ENCODE measurements at regions not wholly inside any gene's neighbourhood (a gene's known extent, or its start where the extent isn't known, plus 50 kb on each side); places are given as distances from the start of the nearest gene placed in this dataset.

- H3K9me2 ChIP-seq (replicated peaks; ENCODE audit: insufficient read depth, low read length): no peaks in the 10 kb centered on the region
- H3K27ac ChIP-seq (ENCODE audit: low read depth, low read length): no peak overlapping the region
- H3K9ac ChIP-seq (ENCODE audit: low read length): no peak overlapping the region
- H3K36me3 ChIP-seq (ENCODE audit: low read length): no peaks in the 10 kb centered on the region
- no peaks in the 10 kb centered on the region for H3F3A ChIP-seq (ENCODE audit: insufficient read depth)
- no peak overlapping the region for H2AFZ ChIP-seq (ENCODE audit: low read depth, low read length, severe bottlenecking)
- H3K79me2 ChIP-seq (ENCODE audit: insufficient read depth, low read length): no peaks in the 10 kb centered on the region
- TF ChIP-seq CTCF (IDR thresholded peaks at IDR 0.05; ENCODE audit: insufficient read depth, low read length, poor library complexity, severe bottlenecking) (no peak), EZH2phosphoT487 (conservative IDR thresholded peaks at IDR 0.05; ENCODE audit: low read length) (no peak)
- no peak overlapping the region for H3K4me2 ChIP-seq (ENCODE audit: low read depth, low read length, poor library complexity, severe bottlenecking)
- no peak overlapping the region for H3K4me3 ChIP-seq (ENCODE audit: insufficient read depth, low read length, poor library complexity, severe bottlenecking)
- H3K27me3 ChIP-seq (ENCODE audit: low read length): no peaks in the 10 kb centered on the region
- no peaks in the 10 kb centered on the region for H4K20me1 ChIP-seq (ENCODE audit: low read depth, low read length)
- H3K9me3 ChIP-seq (ENCODE audit: insufficient read depth, low read length): no peaks in the 10 kb centered on the region
Observed at GRCh38 chrX:65589304-65589703, 54.7 kb upstream of the LAS1L start.

GRCh38 chrX:65588795-65589194 lies 54.2 kb upstream of the LAS1L start:
- no peak overlapping the region for H3K4me2 ChIP-seq (ENCODE audit: low read depth, low read length, poor library complexity, severe bottlenecking)
- no peaks in the 10 kb centered on the region for H3K9me2 ChIP-seq (replicated peaks; ENCODE audit: insufficient read depth, low read length)
- TF ChIP-seq CTCF (IDR thresholded peaks at IDR 0.05; ENCODE audit: insufficient read depth, low read length, poor library complexity, severe bottlenecking): no peak
- TF ChIP-seq EZH2phosphoT487 (conservative IDR thresholded peaks at IDR 0.05; ENCODE audit: low read length): no peak
- no peak overlapping the region for H3K27ac ChIP-seq (ENCODE audit: low read depth, low read length)
- no peak overlapping the region for H2AFZ ChIP-seq (ENCODE audit: low read depth, low read length, severe bottlenecking)
- H3F3A ChIP-seq (ENCODE audit: insufficient read depth): no peaks in the 10 kb centered on the region
- no peak overlapping the region for H3K9ac ChIP-seq (ENCODE audit: low read length)
- H3K9me3 ChIP-seq (ENCODE audit: insufficient read depth, low read length): no peaks in the 10 kb centered on the region
- no peaks in the 10 kb centered on the region for H3K27me3 ChIP-seq (ENCODE audit: low read length)
- no peaks in the 10 kb centered on the region for H3K36me3 ChIP-seq (ENCODE audit: low read length)
- H4K20me1 ChIP-seq (ENCODE audit: low read depth, low read length): no peaks in the 10 kb centered on the region
- no peaks in the 10 kb centered on the region for H3K79me2 ChIP-seq (ENCODE audit: insufficient read depth, low read length)
- H3K4me3 ChIP-seq (ENCODE audit: insufficient read depth, low read length, poor library complexity, severe bottlenecking): no peak overlapping the region

GRCh38 chrX:65587616-65588526 lies 53.3 kb upstream of the LAS1L start:
- Histone ChIP-seq H3K79me2 (ENCODE audit: insufficient read depth, low read length) (no peaks in the 10 kb centered on the region), H3K9me2 (replicated peaks; ENCODE audit: insufficient read depth, low read length) (no peaks in the 10 kb centered on the region), H2AFZ (ENCODE audit: low read depth, low read length, severe bottlenecking) (no peak overlapping the region), H3K4me2 (ENCODE audit: low read depth, low read length, poor library complexity, severe bottlenecking) (no peak overlapping the region), H3K27me3 (ENCODE audit: low read length) (no peaks in the 10 kb centered on the region), H3K9ac (ENCODE audit: low read length) (no peak overlapping the region), H3K36me3 (ENCODE audit: low read length) (no peaks in the 10 kb centered on the region), H3K27ac (ENCODE audit: low read depth, low read length) (no peak overlapping the region), H3K4me3 (ENCODE audit: insufficient read depth, low read length, poor library complexity, severe bottlenecking) (no peak overlapping the region), H4K20me1 (ENCODE audit: low read depth, low read length) (no peaks in the 10 kb centered on the region), H3K9me3 (ENCODE audit: insufficient read depth, low read length) (no peaks in the 10 kb centered on the region), H3F3A (ENCODE audit: insufficient read depth) (no peaks in the 10 kb centered on the region)
- no peak for TF ChIP-seq CTCF (IDR thresholded peaks at IDR 0.05; ENCODE audit: insufficient read depth, low read length, poor library complexity, severe bottlenecking)
- TF ChIP-seq EZH2phosphoT487 (conservative IDR thresholded peaks at IDR 0.05; ENCODE audit: low read length): no peak
